H9 (cell line): ENCODE measurements at regions not wholly inside any gene's neighbourhood (a gene's known extent, or its start where the extent isn't known, plus 50 kb on each side); places are given as distances from the start of the nearest gene placed in this dataset.

Experiments used
- DNase-seq: peaks from one replicate; pipeline ENCODE4 v3.0.0-alpha.2; 2017
- H2AFZ ChIP-seq: one replicate; pipeline ENCODE4 v1.6.1; 2013; ENCODE audit warnings: mild to moderate bottlenecking, low read length, control low read depth, moderate library complexity
- H2AK5ac ChIP-seq: 2 replicates; pipeline ENCODE4 v1.6.1; 2013; ENCODE audit warnings: low read length, control low read depth, mixed read lengths; ENCODE audit not compliant: insufficient read length
- H2BK120ac ChIP-seq: one replicate; pipeline ENCODE4 v1.6.1; 2013; ENCODE audit warnings: low read depth, mild to moderate bottlenecking, low read length, control low read depth, inconsistent platforms; ENCODE audit not compliant: poor library complexity, severe bottlenecking
- H2BK12ac ChIP-seq: 2 replicates; pipeline ENCODE4 v1.6.1; 2013; ENCODE audit warnings: low read length, control low read depth, mixed read lengths, low read depth; ENCODE audit not compliant: insufficient read length
- H2BK15ac ChIP-seq: 2 replicates; pipeline ENCODE4 v1.6.1; 2013; ENCODE audit warnings: low read depth, low read length, control low read depth
- H2BK20ac ChIP-seq: one replicate; pipeline ENCODE4 v1.6.1; 2013; ENCODE audit warnings: low read depth, mild to moderate bottlenecking, low read length, control low read depth, inconsistent platforms; ENCODE audit not compliant: poor library complexity, severe bottlenecking
- H2BK5ac ChIP-seq: 2 replicates; pipeline ENCODE4 v1.6.1; 2013; ENCODE audit warnings: low read length, control low read depth, mixed read lengths; ENCODE audit not compliant: insufficient read length
- H3K14ac ChIP-seq: 2 replicates; pipeline ENCODE4 v1.6.1; 2013; ENCODE audit warnings: low read length, control low read depth; ENCODE audit not compliant: insufficient read depth
- H3K18ac ChIP-seq: 2 replicates; pipeline ENCODE4 v1.6.1; 2013; ENCODE audit warnings: low read depth, mild to moderate bottlenecking, mixed read lengths, low read length, control low read depth; ENCODE audit not compliant: insufficient read length
- H3K23ac ChIP-seq: 2 replicates; pipeline ENCODE4 v1.6.1; 2013; ENCODE audit warnings: low read length, control low read depth, mixed read lengths, low read depth; ENCODE audit not compliant: insufficient read length
- H3K23me2 ChIP-seq: 2 replicates; pipeline ENCODE4 v1.6.1; 2013; ENCODE audit warnings: low read depth, mild to moderate bottlenecking, mixed read lengths, low read length, control low read depth; ENCODE audit not compliant: insufficient read length, poor library complexity, severe bottlenecking
- H3K27ac ChIP-seq: 2 replicates; pipeline ENCODE4 v1.5.1; 2013; ENCODE audit warnings: low read length, control low read depth, mixed read lengths, low read depth; ENCODE audit not compliant: insufficient read length
- H3K27me3 ChIP-seq: 2 replicates; pipeline ENCODE4 v1.6.1; 2013; ENCODE audit warnings: low read length, control low read depth, inconsistent platforms; ENCODE audit not compliant: insufficient read depth
- H3K4ac ChIP-seq: 2 replicates; pipeline ENCODE4 v1.6.1; 2013; ENCODE audit warnings: low read depth, mild to moderate bottlenecking, control low read depth, inconsistent platforms, low read length, moderate library complexity
- H3K4me1 ChIP-seq: 2 replicates; pipeline ENCODE4 v1.6.1; 2013; ENCODE audit warnings: low read length, control low read depth, inconsistent platforms; ENCODE audit not compliant: insufficient read depth
- H3K4me2 ChIP-seq: 2 replicates; pipeline ENCODE4 v1.6.1; 2013; ENCODE audit warnings: low read length, control low read depth, mixed read lengths; ENCODE audit not compliant: insufficient read length, insufficient read depth
- H3K56ac ChIP-seq: 2 replicates; pipeline ENCODE4 v1.6.1; 2013; ENCODE audit warnings: low read depth, mild to moderate bottlenecking, mixed read lengths, low read length, control low read depth; ENCODE audit not compliant: insufficient read length
- H3K79me1 ChIP-seq: 2 replicates; pipeline ENCODE4 v1.6.1; 2013; ENCODE audit warnings: low read depth, mild to moderate bottlenecking, moderate library complexity, low read length, control low read depth, inconsistent platforms; ENCODE audit not compliant: insufficient read depth, poor library complexity, severe bottlenecking
- H3K79me2 ChIP-seq: 2 replicates; pipeline ENCODE4 v1.6.1; 2013; ENCODE audit warnings: low read length, control low read depth, inconsistent platforms; ENCODE audit not compliant: insufficient read depth
- H3K9ac ChIP-seq: 2 replicates; pipeline ENCODE4 v1.6.1; 2013; ENCODE audit warnings: low read length, control low read depth, mixed read lengths; ENCODE audit not compliant: insufficient read length; ENCODE audit errors: extremely low read depth
- H3K9me3 ChIP-seq: one replicate; pipeline ENCODE4 v1.6.1; 2013; ENCODE audit warnings: low read depth, low read length, inconsistent platforms; ENCODE audit not compliant: control insufficient read depth
- H3T11ph ChIP-seq: one replicate; pipeline ENCODE4 v1.6.1; 2013; ENCODE audit warnings: mild to moderate bottlenecking, low read length, control low read depth, inconsistent platforms
- H4K20me1 ChIP-seq: one replicate; pipeline ENCODE4 v1.6.1; 2013; ENCODE audit not compliant: control insufficient read depth, insufficient read length, insufficient read depth
- H4K5ac ChIP-seq: 2 replicates; pipeline ENCODE4 v1.6.1; 2013; ENCODE audit warnings: low read depth, mild to moderate bottlenecking, mixed read lengths, low read length, control low read depth; ENCODE audit not compliant: insufficient read length
- H4K8ac ChIP-seq: replicated peaks from 2 replicates; pipeline ENCODE4 v1.6.1; 2013; ENCODE audit warnings: low read length, control low read depth, mixed read lengths, low read depth; ENCODE audit not compliant: insufficient read length
- H4K91ac ChIP-seq: 2 replicates; pipeline ENCODE4 v1.6.1; 2013; ENCODE audit warnings: low read depth, mild to moderate bottlenecking, moderate library complexity, mixed read lengths, low read length, control low read depth; ENCODE audit not compliant: insufficient read length
- H3K27ac Mint-ChIP-seq, 3 experiments: 2 replicates in 2 of 3; 3 replicates in 1 of 3; pipeline ENCODE4 v1.8.0; 2020 to 2021; ENCODE audit warnings: mixed read lengths in 3 of 3, mild to moderate bottlenecking in 1 of 3, moderate library complexity in 1 of 3
- H3K27me3 Mint-ChIP-seq: 2 replicates; pipeline ENCODE4 v1.8.0; 2021; ENCODE audit warnings: low read depth, mild to moderate bottlenecking, moderate library complexity, mixed read lengths
- H3K36me3 Mint-ChIP-seq, 3 experiments: 2 replicates in 2 of 3; 3 replicates in 1 of 3; pipeline ENCODE4 v1.8.0; 2020 to 2021; ENCODE audit warnings: low read depth in 3 of 3, mixed read lengths in 3 of 3; ENCODE audit not compliant: insufficient read depth in 1 of 3
- H3K4me1 Mint-ChIP-seq, 2 experiments: 2 replicates each; pipeline ENCODE4 v1.8.0; 2020; ENCODE audit warnings: mixed read lengths in 2 of 2
- H3K4me3 Mint-ChIP-seq, 2 experiments: 2 replicates in 1 of 2; 3 replicates in 1 of 2; pipeline ENCODE4 v1.8.0; 2020 to 2021; ENCODE audit warnings: mild to moderate bottlenecking in 2 of 2, mixed read lengths in 2 of 2, moderate library complexity in 1 of 2
- H3K9me3 Mint-ChIP-seq, 2 experiments: 2 replicates in 1 of 2; 3 replicates in 1 of 2; pipeline ENCODE4 v1.8.0; 2020; ENCODE audit warnings: mild to moderate bottlenecking in 2 of 2, mixed read lengths in 2 of 2, moderate library complexity in 1 of 2
- WGBS: extraction: QIAGEN DNeasy Blood & Tissue Kit; methylation state at CpG from one replicate; pipeline ENCODE4 v1.1.7; 2013; ENCODE audit warnings: missing lambda C conversion rate, low lambda C conversion rate, mixed read lengths; ENCODE audit not compliant: insufficient read length; ENCODE audit errors: extremely low coverage; 5-methylcytosine and 5-hydroxymethylcytosine counted together
- TF ChIP-seq, protein P1 (sequence below): fragments of 200-600 bp; sonication (generic); conservative IDR thresholded peaks from 3 replicates; pipeline ENCODE4 v1.8.0; 2021; ENCODE audit warnings: antibody characterized with exemption, mild to moderate bottlenecking

DNA sequence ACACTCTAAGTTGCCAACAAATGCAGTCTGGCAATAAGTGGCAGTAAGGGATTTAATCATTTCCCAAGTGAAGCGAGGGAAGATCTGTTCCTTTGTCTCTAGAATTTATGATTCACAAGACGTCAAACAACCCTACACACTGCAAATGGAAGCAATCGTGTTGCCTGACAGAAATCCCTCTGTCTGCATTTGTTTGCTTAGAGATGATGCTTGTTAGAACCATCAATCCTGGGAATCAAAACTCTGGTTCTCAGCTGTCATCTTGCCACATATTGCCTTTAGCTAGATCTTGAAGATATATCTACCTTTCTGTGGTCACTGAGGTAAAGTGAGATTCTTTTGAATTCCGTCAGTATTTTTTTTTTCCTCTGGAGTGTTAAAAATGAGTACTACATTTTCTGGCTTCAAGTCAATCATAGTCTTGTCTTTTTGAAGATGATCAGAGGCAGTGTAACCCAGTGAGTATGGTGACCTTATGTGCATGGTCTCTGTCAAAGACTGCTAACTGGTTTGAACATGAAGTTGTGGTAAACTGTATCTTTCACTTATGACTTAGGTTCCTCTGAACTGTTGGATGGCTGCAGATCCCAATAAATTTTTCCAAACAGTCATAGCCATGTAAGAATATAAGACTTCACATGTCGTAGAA, 106.4 kb upstream of the STARD4 start:
- Histone ChIP-seq H2AK5ac (no peak overlapping the region), H2BK15ac (no peak overlapping the region), H3K79me2 (no peaks in the 10 kb centered on the region), H2BK5ac (no peak overlapping the region), H3K18ac (no peak overlapping the region), H2BK12ac (no peak overlapping the region), H3K56ac (no peak overlapping the region), H3K9ac (no peak overlapping the region), H4K91ac (no peak overlapping the region), H4K8ac (no peak overlapping the region), H3K27ac (no peak overlapping the region), H3T11ph (no peak overlapping the region), H3K4ac (no peak overlapping the region), H3K23ac (no peak overlapping the region), H4K5ac (no peak overlapping the region), H2BK20ac (no peak overlapping the region), H3K9me3 (no peaks in the 10 kb centered on the region), H3K4me2 (no peak overlapping the region), H2AFZ (no peak overlapping the region), H3K79me1 (no peaks in the 10 kb centered on the region), H3K27me3 (no peaks in the 10 kb centered on the region), H2BK120ac (no peak overlapping the region), H3K14ac (no peak overlapping the region), H3K23me2 (peaks cover 3% of the 10 kb centered on the region), H4K20me1 (no peaks in the 10 kb centered on the region), H3K4me1 (no peaks in the 10 kb centered on the region)
- TF ChIP-seq, protein P1, sequence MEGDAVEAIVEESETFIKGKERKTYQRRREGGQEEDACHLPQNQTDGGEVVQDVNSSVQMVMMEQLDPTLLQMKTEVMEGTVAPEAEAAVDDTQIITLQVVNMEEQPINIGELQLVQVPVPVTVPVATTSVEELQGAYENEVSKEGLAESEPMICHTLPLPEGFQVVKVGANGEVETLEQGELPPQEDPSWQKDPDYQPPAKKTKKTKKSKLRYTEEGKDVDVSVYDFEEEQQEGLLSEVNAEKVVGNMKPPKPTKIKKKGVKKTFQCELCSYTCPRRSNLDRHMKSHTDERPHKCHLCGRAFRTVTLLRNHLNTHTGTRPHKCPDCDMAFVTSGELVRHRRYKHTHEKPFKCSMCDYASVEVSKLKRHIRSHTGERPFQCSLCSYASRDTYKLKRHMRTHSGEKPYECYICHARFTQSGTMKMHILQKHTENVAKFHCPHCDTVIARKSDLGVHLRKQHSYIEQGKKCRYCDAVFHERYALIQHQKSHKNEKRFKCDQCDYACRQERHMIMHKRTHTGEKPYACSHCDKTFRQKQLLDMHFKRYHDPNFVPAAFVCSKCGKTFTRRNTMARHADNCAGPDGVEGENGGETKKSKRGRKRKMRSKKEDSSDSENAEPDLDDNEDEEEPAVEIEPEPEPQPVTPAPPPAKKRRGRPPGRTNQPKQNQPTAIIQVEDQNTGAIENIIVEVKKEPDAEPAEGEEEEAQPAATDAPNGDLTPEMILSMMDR, result no peak
- no CpG with 5 or more reads among the region's 5 CpGs for WGBS
- Mint-ChIP-seq H3K27ac (peak overlapping the region in 1 of 3 experiments; percentile 59; a peak in 1 of 7 replicates), H3K9me3 (no peaks in the 10 kb centered on the region), H3K4me1 (no peaks in the 10 kb centered on the region), H3K27me3 (no peaks in the 10 kb centered on the region), H3K36me3 (no peaks in the 10 kb centered on the region), H3K4me3 (no peak overlapping the region)
- no peak for DNase-seq
